H1 (cell line): ENCODE measurements at regions not wholly inside any gene's neighbourhood (a gene's known extent, or its start where the extent isn't known, plus 50 kb on each side); places are given as distances from the start of the nearest gene placed in this dataset.

Source experiments
- CTCF ChIA-PET: fragments of 300-600 bp; sonication (Branson Sonifier 250); formaldehyde crosslinking; loops from one replicate; lab custom pipeline; 2021; ENCODE audit not compliant: partially characterized antibody; lab: Charles Lee
- POLR2A ChIA-PET: fragments of 300-600 bp; sonication (Branson Sonifier 250); formaldehyde crosslinking; loops from one replicate; lab custom pipeline; 2021; ENCODE audit warnings: inconsistent platforms; ENCODE audit not compliant: partially characterized antibody; lab: Charles Lee
- DNase-seq, 2 experiments: peaks; one replicate each; pipeline versions ENCODE4 v3.0.0 to v3.0.0-alpha.2; 2010 to 2022; ENCODE audit warnings: low spot score in 2 of 2, low read depth in 1 of 2, mixed read lengths in 1 of 2
- FAIRE-seq: peaks from 2 replicates; lab custom pipeline; 2011; peaks lifted over from hg19 to GRCh38; lab: Jason Lieb, UNC
- H2AFZ ChIP-seq: 2 replicates; pipeline ENCODE4 v1.8.1; 2012; ENCODE audit warnings: low read length, inconsistent platforms
- H2AK5ac ChIP-seq: 2 replicates; pipeline ENCODE4 v1.6.1; 2013; ENCODE audit warnings: low read depth, low read length
- H2BK120ac ChIP-seq: replicated peaks from 2 replicates; pipeline ENCODE3; 2013; ENCODE audit warnings: low read depth, low read length, inconsistent platforms
- H2BK12ac ChIP-seq: 2 replicates; pipeline ENCODE4 v1.6.1; 2013; ENCODE audit warnings: low read depth, low read length
- H2BK15ac ChIP-seq: 2 replicates; pipeline ENCODE4 v1.6.1; 2013; ENCODE audit warnings: low read length
- H2BK20ac ChIP-seq: 2 replicates; pipeline ENCODE4 v1.6.1; 2013; ENCODE audit warnings: low read length
- H2BK5ac ChIP-seq: 2 replicates; pipeline ENCODE4 v1.6.1; 2013; ENCODE audit warnings: low read depth, low read length
- H3K14ac ChIP-seq: 2 replicates; pipeline ENCODE4 v1.6.1; 2013; ENCODE audit warnings: inconsistent platforms; ENCODE audit not compliant: insufficient read length
- H3K18ac ChIP-seq: 2 replicates; pipeline ENCODE4 v1.6.1; 2013; ENCODE audit warnings: low read length; ENCODE audit errors: extremely low read depth
- H3K23ac ChIP-seq: 2 replicates; pipeline ENCODE4 v1.6.1; 2013; ENCODE audit warnings: inconsistent platforms; ENCODE audit not compliant: insufficient read length
- H3K23me2 ChIP-seq: 2 replicates; pipeline ENCODE4 v1.6.1; 2013; ENCODE audit warnings: low read depth, low read length
- H3K27ac ChIP-seq: 2 replicates; pipeline ENCODE4 v1.6.1; 2011; ENCODE audit warnings: low read depth, low read length, inconsistent platforms
- H3K27me3 ChIP-seq, 4 experiments: replicated peaks in 1 of 4; 1 replicate in 1 of 4; 2 replicates in 3 of 4; pipeline versions ENCODE4 v1.6.1 to v1.8.1; 2011 to 2013; ENCODE audit warnings: low read length in 3 of 4, mild to moderate bottlenecking in 3 of 4, inconsistent platforms in 2 of 4, mixed read lengths in 2 of 4, moderate library complexity in 1 of 4; ENCODE audit not compliant: control insufficient read depth in 3 of 4, insufficient read depth in 3 of 4; ENCODE audit errors: extremely low read depth in 1 of 4
- H3K36me3 ChIP-seq, 4 experiments: 2 replicates each; pipeline versions ENCODE4 v1.6.1 to v1.8.1; 2011 to 2013; ENCODE audit warnings: mild to moderate bottlenecking in 4 of 4, low read length in 3 of 4, moderate library complexity in 2 of 4, control low read depth in 1 of 4, inconsistent platforms in 1 of 4; ENCODE audit not compliant: insufficient read depth in 4 of 4, control insufficient read depth in 2 of 4
- H3K4ac ChIP-seq: replicated peaks from 2 replicates; pipeline ENCODE3; 2013; ENCODE audit warnings: low read length, low read depth, mixed read lengths, inconsistent platforms; ENCODE audit not compliant: insufficient read length
- H3K4me1 ChIP-seq, 4 experiments: replicated peaks in 1 of 4; 1 replicate in 1 of 4; 2 replicates in 3 of 4; pipeline versions ENCODE4 v1.6.1 to v1.8.1; 2011 to 2013; ENCODE audit warnings: low read length in 3 of 4, inconsistent platforms in 2 of 4, mixed read lengths in 1 of 4; ENCODE audit not compliant: insufficient read depth in 4 of 4, control insufficient read depth in 3 of 4
- H3K4me2 ChIP-seq, 2 experiments: 2 replicates each; pipeline versions ENCODE4 v1.6.1 to v1.8.1; 2011 to 2013; ENCODE audit warnings: low read depth in 2 of 2, low read length in 2 of 2, control low read depth in 1 of 2, inconsistent platforms in 1 of 2, mild to moderate bottlenecking in 1 of 2; ENCODE audit not compliant: insufficient read depth in 1 of 2
- H3K4me3 ChIP-seq, 4 experiments: fragments of 200-600, 300-600 bp in 1 of 4; sonication (generic), shearing (Covaris generic), sonication (Bioruptor Twin) in 1 of 4; 2 replicates each; pipeline versions ENCODE4 v1.5.1 to v1.8.1; 2011 to 2016; ENCODE audit warnings: low read length in 4 of 4, low read depth in 3 of 4, control low read depth in 2 of 4, inconsistent platforms in 2 of 4, mild to moderate bottlenecking in 2 of 4, mixed read lengths in 1 of 4, moderate library complexity in 1 of 4; ENCODE audit not compliant: insufficient read depth in 2 of 4; ENCODE audit errors: extremely low read depth in 1 of 4
- H3K56ac ChIP-seq: replicated peaks from 2 replicates; pipeline ENCODE3; 2013; ENCODE audit warnings: low read depth, mild to moderate bottlenecking, mixed read lengths, low read length, inconsistent platforms; ENCODE audit not compliant: insufficient read length
- H3K79me1 ChIP-seq: 2 replicates; pipeline ENCODE4 v1.6.1; 2013; ENCODE audit warnings: low read depth, low read length, control low read depth
- H3K79me2 ChIP-seq, 2 experiments: 2 replicates each; pipeline versions ENCODE4 v1.6.1 to v1.8.1; 2012 to 2013; ENCODE audit warnings: low read length in 2 of 2, mild to moderate bottlenecking in 2 of 2, inconsistent platforms in 1 of 2; ENCODE audit not compliant: insufficient read depth in 2 of 2, control insufficient read depth in 1 of 2
- H3K9ac ChIP-seq, 4 experiments: replicated peaks in 1 of 4; 1 replicate in 1 of 4; 2 replicates in 3 of 4; pipeline versions ENCODE4 v1.6.1 to v1.8.1; 2011 to 2013; ENCODE audit warnings: low read depth in 3 of 4, low read length in 3 of 4, control low read depth in 2 of 4, mild to moderate bottlenecking in 2 of 4, moderate library complexity in 2 of 4, inconsistent platforms in 1 of 4; ENCODE audit errors: extremely low read depth in 1 of 4
- H3K9me3 ChIP-seq, 2 experiments: 2 replicates each; pipeline versions ENCODE4 v1.6.1 to v1.8.1; 2012 to 2013; ENCODE audit warnings: mild to moderate bottlenecking in 2 of 2, moderate library complexity in 2 of 2, control low read depth in 1 of 2, inconsistent platforms in 1 of 2, low read depth in 1 of 2, low read length in 1 of 2, mixed read lengths in 1 of 2; ENCODE audit not compliant: insufficient read depth in 2 of 2
- H4K20me1 ChIP-seq, 2 experiments: replicated peaks in 1 of 2; 2 replicates each; pipeline versions ENCODE3 to v1.8.1; 2011 to 2013; ENCODE audit warnings: inconsistent platforms in 2 of 2, low read length in 2 of 2, mild to moderate bottlenecking in 1 of 2; ENCODE audit not compliant: insufficient read depth in 2 of 2, control insufficient read depth in 1 of 2
- H4K5ac ChIP-seq: 2 replicates; pipeline ENCODE4 v1.6.1; 2013; ENCODE audit warnings: low read length, low read depth, mixed read lengths, inconsistent platforms; ENCODE audit not compliant: insufficient read length
- H4K8ac ChIP-seq: 2 replicates; pipeline ENCODE4 v1.8.0; 2013; ENCODE audit warnings: mild to moderate bottlenecking, moderate library complexity, low read length, inconsistent platforms; ENCODE audit not compliant: insufficient read depth; ENCODE audit errors: extremely low read depth
- H4K91ac ChIP-seq: replicated peaks from 2 replicates; pipeline ENCODE3; 2013; ENCODE audit warnings: low read length, mixed read lengths, inconsistent platforms; ENCODE audit not compliant: insufficient read length
- HDAC6 ChIP-seq: IDR thresholded peaks from one replicate; pipeline ENCODE4 v1.7.1; 2012; ENCODE audit warnings: low read depth, mild to moderate bottlenecking, inconsistent platforms, low read length, moderate library complexity
- JUN ChIP-seq: IDR thresholded peaks from 2 replicates; pipeline ENCODE4 v1.6.1; 2011; ENCODE audit warnings: low read depth, mild to moderate bottlenecking, improper control_type of control experiment, low read length
- KDM1A ChIP-seq: fragments of 200-600, 300-600 bp; sonication (generic); IDR thresholded peaks from 2 replicates; pipeline ENCODE4 v1.7.1; 2016; ENCODE audit warnings: mild to moderate bottlenecking, low read length, borderline replicate concordance
- SIN3A ChIP-seq, 2 experiments: IDR thresholded peaks in 1 of 2; conservative IDR thresholded peaks in 1 of 2; 2 replicates each; pipeline ENCODE4 v1.6.1; 2011 to 2012; ENCODE audit warnings: low read length in 2 of 2, improper control_type of control experiment in 1 of 2, low read depth in 1 of 2, mild to moderate bottlenecking in 1 of 2
- TCF12 ChIP-seq: IDR thresholded peaks from 2 replicates; pipeline ENCODE4 v1.6.1; 2011; ENCODE audit warnings: low read depth, mild to moderate bottlenecking, low read length
- TEAD4 ChIP-seq: IDR thresholded peaks from 2 replicates; pipeline ENCODE4 v1.6.1; 2012; ENCODE audit warnings: low read depth, low read length, inconsistent platforms, mixed read lengths
- WGBS, 2 experiments: shearing (Covaris generic) in 1 of 2; methylation state at CpG; one replicate each; pipeline versions ENCODE4 v1.1.6 to v1.1.7; 2013 to 2015; ENCODE audit warnings: low lambda C conversion rate in 2 of 2, mixed read lengths in 2 of 2, inconsistent platforms in 1 of 2, low coverage in 1 of 2, missing lambda C conversion rate in 1 of 2; ENCODE audit not compliant: insufficient replicate concordance in 2 of 2, insufficient coverage in 1 of 2, insufficient read length in 1 of 2; ENCODE audit errors: extremely low coverage in 1 of 2, missing lambda C conversion rate in 1 of 2; 5-methylcytosine and 5-hydroxymethylcytosine counted together
- TF ChIP-seq, protein P1 (sequence below): IDR thresholded peaks from 2 replicates; pipeline ENCODE4 v1.6.1; 2012; ENCODE audit warnings: inconsistent platforms

DNA sequence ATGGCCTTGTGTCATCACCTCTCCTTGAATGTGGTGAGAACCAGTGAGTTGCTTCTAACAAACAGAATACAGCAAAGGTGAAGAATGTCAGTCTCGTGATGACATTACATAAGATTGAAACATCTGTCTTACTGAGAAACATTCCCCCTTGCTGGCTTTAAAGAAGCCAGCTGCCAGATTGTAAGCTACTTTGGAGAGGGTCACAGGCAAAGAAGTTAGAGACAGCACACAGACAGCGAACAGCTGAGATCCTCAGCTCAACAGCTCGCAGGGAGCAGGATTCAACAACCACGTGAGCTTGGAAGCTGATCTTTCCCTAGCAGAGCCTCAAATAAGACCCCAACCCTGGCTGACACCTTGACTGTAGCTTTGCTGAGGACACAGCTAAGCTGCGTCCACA is 367.9 kb downstream of the LIG4 start:
- Histone ChIP-seq H2BK15ac (no peak overlapping the region), H3K36me3 (no peaks in the 10 kb centered on the region), H2BK20ac (no peak overlapping the region), H2BK12ac (no peak overlapping the region), H3K4me3 (no peak overlapping the region), H4K20me1 (peaks cover 0 to 1% of the 10 kb centered on the region in 2 experiments), H3K79me1 (no peaks in the 10 kb centered on the region), H3K4me2 (no peak overlapping the region), H3K18ac (no peak overlapping the region), H3K4ac (no peak overlapping the region), H3K4me1 (peaks cover 2 to 12% (median 7%) of the 10 kb centered on the region in 4 experiments; a peak in 5 of 7 replicates), H3K9me3 (no peaks in the 10 kb centered on the region), H2BK120ac (no peak overlapping the region), H3K27ac (no peak overlapping the region), H3K56ac (no peak overlapping the region), H3K23ac (no peak overlapping the region), H2AK5ac (no peak overlapping the region), H2AFZ (no peak overlapping the region), H3K79me2 (peaks cover 0 to 3% of the 10 kb centered on the region in 2 experiments; a peak in 1 of 4 replicates), H4K91ac (no peak overlapping the region), H4K8ac (no peak overlapping the region), H3K27me3 (no peaks in the 10 kb centered on the region), H4K5ac (no peak overlapping the region), H3K9ac (no peak overlapping the region), H2BK5ac (no peak overlapping the region), H3K23me2 (no peaks in the 10 kb centered on the region), H3K14ac (no peak overlapping the region)
- ChIA-PET POLR2A (interaction anchor here (0.7 kb wide), 1 partner anchor 9 kb away, joined by 3 read pairs; no protein-coding TSS in a partner anchor), CTCF (no interaction called here)
- WGBS, 2 experiments = 43% methylated on average over 5 of the region's 5 CpGs; no CpG with 5 or more reads in 1 of the 2 experiments
- FAIRE-seq (peak; percentile 70), DNase-seq (no peak)
- TF ChIP-seq KDM1A (no peak), JUN (no peak), TCF12 (peak; percentile 83; the same call in 1 of the 2 replicates), TEAD4 (0 out of 2 replicates have a peak, but pooled peaks have one; percentile 51), HDAC6 (no peak), SIN3A (conservative IDR thresholded peaks at IDR 0.05 in 1 of 2, IDR thresholded peaks at IDR 0.05 in 1 of 2; ENCODE audit: low read depth in 1 of 2, low read length in 2 of 2) (0 out of 4 replicates have a peak, but pooled peaks have one; percentile 40 to 69)
- TF ChIP-seq, protein P1, sequence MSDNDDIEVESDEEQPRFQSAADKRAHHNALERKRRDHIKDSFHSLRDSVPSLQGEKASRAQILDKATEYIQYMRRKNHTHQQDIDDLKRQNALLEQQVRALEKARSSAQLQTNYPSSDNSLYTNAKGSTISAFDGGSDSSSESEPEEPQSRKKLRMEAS = 0 out of 2 replicates have a peak, but pooled peaks have one; percentile 34
